H1 (cell line): ENCODE measurements at regions not wholly inside any gene's neighbourhood (a gene's known extent, or its start where the extent isn't known, plus 50 kb on each side); places are given as distances from the start of the nearest gene placed in this dataset.

Experiments used
- CTCF ChIA-PET: fragments of 300-600 bp; sonication (Branson Sonifier 250); formaldehyde crosslinking; loops from one replicate; lab custom pipeline; 2021; ENCODE audit not compliant: partially characterized antibody; lab: Charles Lee
- POLR2A ChIA-PET: fragments of 300-600 bp; sonication (Branson Sonifier 250); formaldehyde crosslinking; loops from one replicate; lab custom pipeline; 2021; ENCODE audit warnings: inconsistent platforms; ENCODE audit not compliant: partially characterized antibody; lab: Charles Lee
- DNase-seq, 2 experiments: peaks; one replicate each; pipeline versions ENCODE4 v3.0.0 to v3.0.0-alpha.2; 2010 to 2022; ENCODE audit warnings: low spot score in 2 of 2, low read depth in 1 of 2, mixed read lengths in 1 of 2
- FAIRE-seq: peaks from 2 replicates; lab custom pipeline; 2011; peaks lifted over from hg19 to GRCh38; lab: Jason Lieb, UNC
- H2AFZ ChIP-seq: 2 replicates; pipeline ENCODE4 v1.8.1; 2012; ENCODE audit warnings: low read length, inconsistent platforms
- H2AK5ac ChIP-seq: 2 replicates; pipeline ENCODE4 v1.6.1; 2013; ENCODE audit warnings: low read depth, low read length
- H2BK120ac ChIP-seq: replicated peaks from 2 replicates; pipeline ENCODE3; 2013; ENCODE audit warnings: low read depth, low read length, inconsistent platforms
- H2BK12ac ChIP-seq: 2 replicates; pipeline ENCODE4 v1.6.1; 2013; ENCODE audit warnings: low read depth, low read length
- H2BK15ac ChIP-seq: 2 replicates; pipeline ENCODE4 v1.6.1; 2013; ENCODE audit warnings: low read length
- H2BK20ac ChIP-seq: 2 replicates; pipeline ENCODE4 v1.6.1; 2013; ENCODE audit warnings: low read length
- H2BK5ac ChIP-seq: 2 replicates; pipeline ENCODE4 v1.6.1; 2013; ENCODE audit warnings: low read depth, low read length
- H3K14ac ChIP-seq: 2 replicates; pipeline ENCODE4 v1.6.1; 2013; ENCODE audit warnings: inconsistent platforms; ENCODE audit not compliant: insufficient read length
- H3K18ac ChIP-seq: 2 replicates; pipeline ENCODE4 v1.6.1; 2013; ENCODE audit warnings: low read length; ENCODE audit errors: extremely low read depth
- H3K23ac ChIP-seq: 2 replicates; pipeline ENCODE4 v1.6.1; 2013; ENCODE audit warnings: inconsistent platforms; ENCODE audit not compliant: insufficient read length
- H3K23me2 ChIP-seq: 2 replicates; pipeline ENCODE4 v1.6.1; 2013; ENCODE audit warnings: low read depth, low read length
- H3K27ac ChIP-seq: 2 replicates; pipeline ENCODE4 v1.6.1; 2011; ENCODE audit warnings: low read depth, low read length, inconsistent platforms
- H3K27me3 ChIP-seq, 4 experiments: replicated peaks in 1 of 4; 1 replicate in 1 of 4; 2 replicates in 3 of 4; pipeline versions ENCODE4 v1.6.1 to v1.8.1; 2011 to 2013; ENCODE audit warnings: low read length in 3 of 4, mild to moderate bottlenecking in 3 of 4, inconsistent platforms in 2 of 4, mixed read lengths in 2 of 4, moderate library complexity in 1 of 4; ENCODE audit not compliant: control insufficient read depth in 3 of 4, insufficient read depth in 3 of 4; ENCODE audit errors: extremely low read depth in 1 of 4
- H3K36me3 ChIP-seq, 4 experiments: 2 replicates each; pipeline versions ENCODE4 v1.6.1 to v1.8.1; 2011 to 2013; ENCODE audit warnings: mild to moderate bottlenecking in 4 of 4, low read length in 3 of 4, moderate library complexity in 2 of 4, control low read depth in 1 of 4, inconsistent platforms in 1 of 4; ENCODE audit not compliant: insufficient read depth in 4 of 4, control insufficient read depth in 2 of 4
- H3K4ac ChIP-seq: replicated peaks from 2 replicates; pipeline ENCODE3; 2013; ENCODE audit warnings: low read length, low read depth, mixed read lengths, inconsistent platforms; ENCODE audit not compliant: insufficient read length
- H3K4me1 ChIP-seq, 4 experiments: replicated peaks in 1 of 4; 1 replicate in 1 of 4; 2 replicates in 3 of 4; pipeline versions ENCODE4 v1.6.1 to v1.8.1; 2011 to 2013; ENCODE audit warnings: low read length in 3 of 4, inconsistent platforms in 2 of 4, mixed read lengths in 1 of 4; ENCODE audit not compliant: insufficient read depth in 4 of 4, control insufficient read depth in 3 of 4
- H3K4me2 ChIP-seq, 2 experiments: 2 replicates each; pipeline versions ENCODE4 v1.6.1 to v1.8.1; 2011 to 2013; ENCODE audit warnings: low read depth in 2 of 2, low read length in 2 of 2, control low read depth in 1 of 2, inconsistent platforms in 1 of 2, mild to moderate bottlenecking in 1 of 2; ENCODE audit not compliant: insufficient read depth in 1 of 2
- H3K4me3 ChIP-seq, 4 experiments: fragments of 200-600, 300-600 bp in 1 of 4; sonication (generic), shearing (Covaris generic), sonication (Bioruptor Twin) in 1 of 4; 2 replicates each; pipeline versions ENCODE4 v1.5.1 to v1.8.1; 2011 to 2016; ENCODE audit warnings: low read length in 4 of 4, low read depth in 3 of 4, control low read depth in 2 of 4, inconsistent platforms in 2 of 4, mild to moderate bottlenecking in 2 of 4, mixed read lengths in 1 of 4, moderate library complexity in 1 of 4; ENCODE audit not compliant: insufficient read depth in 2 of 4; ENCODE audit errors: extremely low read depth in 1 of 4
- H3K56ac ChIP-seq: replicated peaks from 2 replicates; pipeline ENCODE3; 2013; ENCODE audit warnings: low read depth, mild to moderate bottlenecking, mixed read lengths, low read length, inconsistent platforms; ENCODE audit not compliant: insufficient read length
- H3K79me1 ChIP-seq: 2 replicates; pipeline ENCODE4 v1.6.1; 2013; ENCODE audit warnings: low read depth, low read length, control low read depth
- H3K79me2 ChIP-seq, 2 experiments: 2 replicates each; pipeline versions ENCODE4 v1.6.1 to v1.8.1; 2012 to 2013; ENCODE audit warnings: low read length in 2 of 2, mild to moderate bottlenecking in 2 of 2, inconsistent platforms in 1 of 2; ENCODE audit not compliant: insufficient read depth in 2 of 2, control insufficient read depth in 1 of 2
- H3K9ac ChIP-seq, 4 experiments: replicated peaks in 1 of 4; 1 replicate in 1 of 4; 2 replicates in 3 of 4; pipeline versions ENCODE4 v1.6.1 to v1.8.1; 2011 to 2013; ENCODE audit warnings: low read depth in 3 of 4, low read length in 3 of 4, control low read depth in 2 of 4, mild to moderate bottlenecking in 2 of 4, moderate library complexity in 2 of 4, inconsistent platforms in 1 of 4; ENCODE audit errors: extremely low read depth in 1 of 4
- H3K9me3 ChIP-seq, 2 experiments: 2 replicates each; pipeline versions ENCODE4 v1.6.1 to v1.8.1; 2012 to 2013; ENCODE audit warnings: mild to moderate bottlenecking in 2 of 2, moderate library complexity in 2 of 2, control low read depth in 1 of 2, inconsistent platforms in 1 of 2, low read depth in 1 of 2, low read length in 1 of 2, mixed read lengths in 1 of 2; ENCODE audit not compliant: insufficient read depth in 2 of 2
- H4K20me1 ChIP-seq, 2 experiments: replicated peaks in 1 of 2; 2 replicates each; pipeline versions ENCODE3 to v1.8.1; 2011 to 2013; ENCODE audit warnings: inconsistent platforms in 2 of 2, low read length in 2 of 2, mild to moderate bottlenecking in 1 of 2; ENCODE audit not compliant: insufficient read depth in 2 of 2, control insufficient read depth in 1 of 2
- H4K5ac ChIP-seq: 2 replicates; pipeline ENCODE4 v1.6.1; 2013; ENCODE audit warnings: low read length, low read depth, mixed read lengths, inconsistent platforms; ENCODE audit not compliant: insufficient read length
- H4K8ac ChIP-seq: 2 replicates; pipeline ENCODE4 v1.8.0; 2013; ENCODE audit warnings: mild to moderate bottlenecking, moderate library complexity, low read length, inconsistent platforms; ENCODE audit not compliant: insufficient read depth; ENCODE audit errors: extremely low read depth
- H4K91ac ChIP-seq: replicated peaks from 2 replicates; pipeline ENCODE3; 2013; ENCODE audit warnings: low read length, mixed read lengths, inconsistent platforms; ENCODE audit not compliant: insufficient read length
- BACH1 ChIP-seq: IDR thresholded peaks from 2 replicates; pipeline ENCODE4 v1.6.1; 2012; ENCODE audit warnings: low read length, improper control_type of control experiment
- BRCA1 ChIP-seq: IDR thresholded peaks from 2 replicates; pipeline ENCODE4 v1.6.1; 2012; ENCODE audit warnings: low read depth, low read length, improper control_type of control experiment
- CBX8 ChIP-seq: fragments of 300-800, 300-1000 bp; sonication (generic); IDR thresholded peaks from 2 replicates; pipeline ENCODE4 v1.7.1; 2016; ENCODE audit warnings: low read depth, low read length, borderline replicate concordance
- E2F6 ChIP-seq: IDR thresholded peaks from 2 replicates; pipeline ENCODE4 v1.6.1; 2012; ENCODE audit warnings: inconsistent platforms
- JUN ChIP-seq: IDR thresholded peaks from 2 replicates; pipeline ENCODE4 v1.6.1; 2011; ENCODE audit warnings: low read depth, mild to moderate bottlenecking, improper control_type of control experiment, low read length
- KDM1A ChIP-seq: fragments of 200-600, 300-600 bp; sonication (generic); IDR thresholded peaks from 2 replicates; pipeline ENCODE4 v1.7.1; 2016; ENCODE audit warnings: mild to moderate bottlenecking, low read length, borderline replicate concordance
- KDM4A ChIP-seq: IDR thresholded peaks from one replicate; pipeline ENCODE4 v1.7.1; 2012; ENCODE audit warnings: low read depth, mild to moderate bottlenecking, moderate library complexity, low read length, inconsistent platforms; ENCODE audit not compliant: severe bottlenecking
- KDM5A ChIP-seq: fragments of 200-600 bp; IDR thresholded peaks from 2 replicates; pipeline ENCODE4 v1.7.1; 2012; ENCODE audit warnings: mild to moderate bottlenecking, low read length, inconsistent platforms, mixed read lengths
- MAFK ChIP-seq: IDR thresholded peaks from 2 replicates; pipeline ENCODE4 v1.6.1; 2012; ENCODE audit warnings: low read depth, mild to moderate bottlenecking, improper control_type of control experiment, low read length
- NRF1 ChIP-seq: IDR thresholded peaks from 2 replicates; pipeline ENCODE4 v1.6.1; 2011; ENCODE audit warnings: mild to moderate bottlenecking, low read depth, low read length, improper control_type of control experiment
- POLR2AphosphoS5 ChIP-seq: IDR thresholded peaks from 2 replicates; pipeline ENCODE4 v1.6.1; 2011; ENCODE audit warnings: low read depth, low read length
- ZNF274 ChIP-seq: IDR thresholded peaks from 2 replicates; pipeline ENCODE4 v1.7.0; 2012; ENCODE audit warnings: low read length, borderline replicate concordance; ENCODE audit errors: extremely low read depth
- WGBS, 2 experiments: shearing (Covaris generic) in 1 of 2; methylation state at CpG; one replicate each; pipeline versions ENCODE4 v1.1.6 to v1.1.7; 2013 to 2015; ENCODE audit warnings: low lambda C conversion rate in 2 of 2, mixed read lengths in 2 of 2, inconsistent platforms in 1 of 2, low coverage in 1 of 2, missing lambda C conversion rate in 1 of 2; ENCODE audit not compliant: insufficient replicate concordance in 2 of 2, insufficient coverage in 1 of 2, insufficient read length in 1 of 2; ENCODE audit errors: extremely low coverage in 1 of 2, missing lambda C conversion rate in 1 of 2; 5-methylcytosine and 5-hydroxymethylcytosine counted together

GRCh38 chr19:28544451-28545261, 668.3 kb downstream of the UQCRFS1 start:
- no peak overlapping the region for H2BK15ac ChIP-seq
- H3K18ac ChIP-seq, result no peak overlapping the region
- no peaks in the 10 kb centered on the region for H3K4me1 ChIP-seq
- no peak overlapping the region for H3K56ac ChIP-seq
- H4K91ac ChIP-seq, result no peak overlapping the region
- H3K36me3 ChIP-seq, result no peaks in the 10 kb centered on the region; a peak in 1 of 8 replicates
- no peaks in the 10 kb centered on the region for H3K23me2 ChIP-seq
- no peak overlapping the region for H3K9ac ChIP-seq
- H4K5ac ChIP-seq, result no peak overlapping the region
- H3K27me3 ChIP-seq, result no peaks in the 10 kb centered on the region
- no peak overlapping the region for H2AK5ac ChIP-seq
- H3K14ac ChIP-seq, result no peak overlapping the region
- H2BK5ac ChIP-seq, result no peak overlapping the region
- H3K23ac ChIP-seq, result no peak overlapping the region
- no peak overlapping the region for H2BK20ac ChIP-seq
- H3K79me2 ChIP-seq, result no peaks in the 10 kb centered on the region
- no peak overlapping the region for H3K4ac ChIP-seq
- FAIRE-seq, result no peak
- no peak overlapping the region for H2BK12ac ChIP-seq
- ChIA-PET CTCF (interaction anchor here (0.6 to 3.2 kb wide), 12 partner anchors 9 to 1008 kb away, joined by 3 to 14 read pairs (median 4); no protein-coding TSS in a partner anchor), POLR2A (no interaction called here)
- no peak overlapping the region for H3K27ac ChIP-seq
- no peak for DNase-seq
- no peaks in the 10 kb centered on the region for H3K9me3 ChIP-seq
- no peak overlapping the region for H2BK120ac ChIP-seq
- H3K79me1 ChIP-seq, result no peaks in the 10 kb centered on the region
- H4K8ac ChIP-seq, result no peak overlapping the region
- H2AFZ ChIP-seq, result no peak overlapping the region
- 81% methylated on average over 2 of the region's 2 CpGs; no CpG with 5 or more reads in 1 of the 2 experiments for WGBS, 2 experiments
- no peaks in the 10 kb centered on the region for H4K20me1 ChIP-seq
- no peak overlapping the region for H3K4me3 ChIP-seq
- no peak overlapping the region for H3K4me2 ChIP-seq
- no peak for TF ChIP-seq KDM5A
- no peak for TF ChIP-seq BRCA1
- TF ChIP-seq KDM4A, result no peak
- TF ChIP-seq ZNF274, result no peak
- TF ChIP-seq E2F6, result no peak
- TF ChIP-seq JUN, result no peak
- TF ChIP-seq MAFK, result no peak
- no peak for TF ChIP-seq POLR2AphosphoS5
- TF ChIP-seq KDM1A, result no peak
- no peak for TF ChIP-seq BACH1
- no peak for TF ChIP-seq NRF1
- TF ChIP-seq CBX8, result no peak
